ENCODE measurements at regions not wholly inside any gene's neighbourhood (a gene's known extent, or its start where the extent isn't known, plus 50 kb on each side); places are given as distances from the start of the nearest gene placed in this dataset.

GRCh38 chr7:79624336-79624735, 170.9 kb upstream of the MAGI2 start:
- TF ChIP-seq CTCF (IDR thresholded peaks at IDR 0.05; ENCODE audit: low read depth, low read length, poor library complexity, severe bottlenecking) (no peak), EZH2phosphoT487 (IDR thresholded peaks at IDR 0.05; ENCODE audit: borderline replicate concordance, low read length) (no peak)
